ENCODE measurements at regions not wholly inside any gene's neighbourhood (a gene's known extent, or its start where the extent isn't known, plus 50 kb on each side); places are given as distances from the start of the nearest gene placed in this dataset.

GRCh38 chr16:73418051-73418450 is 370.1 kb upstream of the ZFHX3 start:
- WGBS, 2 donors: 64 to 75% methylated on average over 8 of the region's 8 CpGs
- FAIRE-seq: no peak

GRCh38 chr16:73415286-73415685 is 367.4 kb upstream of the ZFHX3 start:
- WGBS, 2 donors: 27 to 43% methylated on average over 1 of the region's 1 CpG
- DNase-seq (no peak), FAIRE-seq (no peak), ATAC-seq (no peak)
- Histone ChIP-seq H3K4me1 (no peaks in the 10 kb centered on the region), H3K27ac (no peak overlapping the region), H3K9me3 (no peaks in the 10 kb centered on the region), H3K36me3 (no peaks in the 10 kb centered on the region), H3K27me3 (no peaks in the 10 kb centered on the region), H3K4me3 (no peak overlapping the region)
- no peak for TF ChIP-seq CTCF (IDR thresholded peaks at IDR 0.05)
- intact Hi-C loops (cut with DNase I): no loop called here

More at GRCh38 chr16:73418051-73418450, 370.1 kb upstream of the ZFHX3 start:
- no peak for ATAC-seq
- Histone ChIP-seq H3K36me3 (no peaks in the 10 kb centered on the region), H3K4me1 (no peaks in the 10 kb centered on the region), H3K27ac (no peak overlapping the region), H3K9me3 (no peaks in the 10 kb centered on the region), H3K4me3 (no peak overlapping the region), H3K27me3 (no peaks in the 10 kb centered on the region)
- TF ChIP-seq CTCF (IDR thresholded peaks at IDR 0.05): no peak
- no peak for DNase-seq
- intact Hi-C loops (cut with DNase I): no loop called here

- ATAC-seq: no peak
- Histone ChIP-seq H3K27ac (no peak overlapping the region), H3K4me3 (no peak overlapping the region), H3K9me3 (no peaks in the 10 kb centered on the region), H3K36me3 (no peaks in the 10 kb centered on the region), H3K4me1 (no peaks in the 10 kb centered on the region), H3K27me3 (no peaks in the 10 kb centered on the region)
- TF ChIP-seq CTCF (IDR thresholded peaks at IDR 0.05): no peak
- 63 to 64% methylated on average over 5 of the region's 5 CpGs for WGBS, 2 donors
- FAIRE-seq: no peak
- intact Hi-C loops (cut with DNase I): no loop called here
- no peak for DNase-seq
Measured at GRCh38 chr16:73414638-73415037, 366.7 kb upstream of the ZFHX3 start.

GRCh38 chr16:73413830-73414190 is 365.9 kb upstream of the ZFHX3 start:
- WGBS, 2 donors: 80 to 83% methylated on average over 1 of the region's 1 CpG

More at GRCh38 chr16:73413830-73414190, 365.9 kb upstream of the ZFHX3 start:
- H3K27ac ChIP-seq: no peak overlapping the region
- TF ChIP-seq CTCF (IDR thresholded peaks at IDR 0.05): no peak
- no peaks in the 10 kb centered on the region for H3K9me3 ChIP-seq
- H3K4me3 ChIP-seq: no peak overlapping the region
- FAIRE-seq (no peak), DNase-seq (no peak), ATAC-seq (no peak)
- no peaks in the 10 kb centered on the region for H3K36me3 ChIP-seq
- no peaks in the 10 kb centered on the region for H3K4me1 ChIP-seq
- intact Hi-C loops (cut with DNase I): no loop called here
- no peaks in the 10 kb centered on the region for H3K27me3 ChIP-seq
